IMR-90 (cell line): ENCODE measurements at regions not wholly inside any gene's neighbourhood (a gene's known extent, or its start where the extent isn't known, plus 50 kb on each side); places are given as distances from the start of the nearest gene placed in this dataset.

ENCODE experiments used
- ATAC-seq: fragments of 200-7000 bp; cut with Tn5 transposase; 2 replicates; pipeline ENCODE4 v1.9.1; 2020; ENCODE audit warnings: low read depth, mild to moderate bottlenecking, moderate library complexity
- BruUV-seq: library from RNA; stranded (reverse); fragments of 400-500 nt; replicated peaks from 2 replicates; lab custom pipeline; 2021; lab: Mats Ljungman, UMichigan
- CTCF ChIA-PET: fragments of 300-600 bp; formaldehyde crosslinking; extraction: SDS; loops from one replicate; lab custom pipeline; 2021; ENCODE audit warnings: antibody characterized with exemption; lab: Yijun Ruan, JAX
- POLR2A ChIA-PET: fragments of 300-600 bp; sonication (Branson Sonifier 250); formaldehyde crosslinking; loops from one replicate; lab custom pipeline; 2022; ENCODE audit warnings: antibody characterized with exemption; ENCODE audit not compliant: unreplicated experiment; lab: Charles Lee
- DNase-seq: peaks from one replicate; pipeline ENCODE4 v3.0.0; 2013
- H2AFZ ChIP-seq: replicated peaks from 2 replicates; pipeline ENCODE3; 2013; ENCODE audit warnings: low read length, mild to moderate bottlenecking; ENCODE audit not compliant: poor library complexity
- H2AK5ac ChIP-seq: 2 replicates; pipeline ENCODE4 v1.6.1; 2013; ENCODE audit warnings: low read depth, low read length, inconsistent platforms
- H2AK9ac ChIP-seq: replicated peaks from 2 replicates; pipeline ENCODE3; 2013; ENCODE audit warnings: mild to moderate bottlenecking, low read depth, low read length, moderate library complexity; ENCODE audit not compliant: poor library complexity
- H2BK120ac ChIP-seq: 2 replicates; pipeline ENCODE4 v1.6.1; 2013; ENCODE audit warnings: low read depth, low read length, inconsistent platforms
- H2BK15ac ChIP-seq: 3 replicates; pipeline ENCODE4 v1.6.1; 2013; ENCODE audit warnings: low read depth, low read length, inconsistent platforms
- H2BK20ac ChIP-seq: 2 replicates; pipeline ENCODE4 v1.6.1; 2013; ENCODE audit warnings: low read depth, mild to moderate bottlenecking, inconsistent platforms, low read length, moderate library complexity
- H2BK5ac ChIP-seq: 2 replicates; pipeline ENCODE4 v1.6.1; 2013; ENCODE audit warnings: mild to moderate bottlenecking, low read depth, low read length, inconsistent platforms; ENCODE audit not compliant: poor library complexity, severe bottlenecking
- H3K14ac ChIP-seq: replicated peaks from 2 replicates; pipeline ENCODE4 v1.6.1; 2013; ENCODE audit warnings: low read depth, low read length, inconsistent platforms
- H3K18ac ChIP-seq: 2 replicates; pipeline ENCODE4 v1.6.1; 2013; ENCODE audit warnings: low read depth, low read length, control low read depth
- H3K23ac ChIP-seq: 2 replicates; pipeline ENCODE4 v1.6.1; 2013; ENCODE audit warnings: low read depth, low read length, inconsistent platforms
- H3K27ac ChIP-seq: 2 replicates; pipeline ENCODE4 v1.5.1; 2013; ENCODE audit warnings: mild to moderate bottlenecking, control low read depth, low read length; ENCODE audit not compliant: insufficient read depth
- H3K27me3 ChIP-seq: 2 replicates; pipeline ENCODE4 v1.6.1; 2013; ENCODE audit warnings: low read length; ENCODE audit not compliant: control insufficient read depth, insufficient read depth
- H3K36me3 ChIP-seq: 2 replicates; pipeline ENCODE4 v1.6.1; 2013; ENCODE audit warnings: low read length, mixed read lengths; ENCODE audit not compliant: control insufficient read depth, insufficient read depth
- H3K4ac ChIP-seq: 2 replicates; pipeline ENCODE4 v1.6.1; 2013; ENCODE audit warnings: low read depth, low read length, inconsistent platforms
- H3K4me1 ChIP-seq: 2 replicates; pipeline ENCODE4 v1.6.1; 2013; ENCODE audit warnings: low read length, mixed read lengths; ENCODE audit not compliant: control insufficient read depth, insufficient read depth
- H3K4me2 ChIP-seq: 2 replicates; pipeline ENCODE4 v1.6.1; 2013; ENCODE audit warnings: low read depth, mild to moderate bottlenecking, control low read depth, low read length, moderate library complexity
- H3K4me3 ChIP-seq: 2 replicates; pipeline ENCODE4 v1.5.1; 2013; ENCODE audit warnings: low read depth, mild to moderate bottlenecking, control low read depth, low read length, moderate library complexity; ENCODE audit not compliant: insufficient read depth
- H3K56ac ChIP-seq: 2 replicates; pipeline ENCODE4 v1.6.1; 2013; ENCODE audit warnings: low read length, inconsistent platforms; ENCODE audit not compliant: insufficient read depth; ENCODE audit errors: extremely low read depth
- H3K79me1 ChIP-seq, 2 experiments: 2 replicates each; pipeline ENCODE4 v1.6.1; 2013; ENCODE audit warnings: low read length in 2 of 2, inconsistent platforms in 1 of 2, low read depth in 1 of 2
- H3K9ac ChIP-seq: 2 replicates; pipeline ENCODE4 v1.6.1; 2013; ENCODE audit warnings: low read depth, low read length, control low read depth
- H3K9me1 ChIP-seq: 2 replicates; pipeline ENCODE4 v1.6.1; 2013; ENCODE audit warnings: low read length, inconsistent platforms; ENCODE audit not compliant: insufficient read depth
- H3K9me3 ChIP-seq: 2 replicates; pipeline ENCODE4 v1.6.1; 2013; ENCODE audit warnings: low read length; ENCODE audit not compliant: control insufficient read depth, insufficient read depth
- H4K20me1 ChIP-seq: 2 replicates; pipeline ENCODE4 v1.6.1; 2013; ENCODE audit warnings: low read length, inconsistent platforms; ENCODE audit not compliant: insufficient read depth
- H4K5ac ChIP-seq: 2 replicates; pipeline ENCODE4 v1.6.1; 2013; ENCODE audit warnings: mild to moderate bottlenecking, low read depth, low read length, control low read depth
- H4K8ac ChIP-seq, 2 experiments: 2 replicates each; pipeline ENCODE4 v1.6.1; 2013; ENCODE audit warnings: low read depth in 2 of 2, low read length in 2 of 2, control low read depth in 1 of 2, inconsistent platforms in 1 of 2
- H4K91ac ChIP-seq: 2 replicates; pipeline ENCODE4 v1.6.1; 2013; ENCODE audit warnings: low read depth, low read length, inconsistent platforms; ENCODE audit not compliant: insufficient read depth
- BHLHE40 ChIP-seq: fragments of 150-350 bp; IDR thresholded peaks from 2 replicates; pipeline ENCODE4 v1.6.1; 2016; ENCODE audit warnings: mild to moderate bottlenecking, low read depth, low read length
- CEBPB ChIP-seq: IDR thresholded peaks from 2 replicates; pipeline ENCODE4 v1.6.1; 2012; ENCODE audit warnings: low read depth, low read length, improper control_type of control experiment
- CHD1 ChIP-seq: IDR thresholded peaks from 2 replicates; pipeline ENCODE4 v1.6.1; 2012; ENCODE audit warnings: low read depth, low read length, improper control_type of control experiment
- FOS ChIP-seq: fragments of 150-350 bp; IDR thresholded peaks from 2 replicates; pipeline ENCODE4 v1.6.1; 2016; ENCODE audit warnings: low read depth, low read length
- MAZ ChIP-seq: IDR thresholded peaks from 2 replicates; pipeline ENCODE4 v1.6.1; 2012; ENCODE audit warnings: low read depth, mild to moderate bottlenecking, low read length, improper control_type of control experiment, moderate library complexity, borderline replicate concordance
- NFE2L2 ChIP-seq: fragments of 150-350 bp; IDR thresholded peaks from 2 replicates; pipeline ENCODE4 v1.6.1; 2016; ENCODE audit warnings: low read depth, mild to moderate bottlenecking, low read length
- POLR2A ChIP-seq: IDR thresholded peaks from 2 replicates; pipeline ENCODE4 v1.6.1; 2012; ENCODE audit warnings: mild to moderate bottlenecking, low read depth, low read length
- RAD21 ChIP-seq: IDR thresholded peaks from 2 replicates; pipeline ENCODE4 v1.6.1; 2012; ENCODE audit warnings: low read length, improper control_type of control experiment
- RCOR1 ChIP-seq: IDR thresholded peaks from 2 replicates; pipeline ENCODE4 v1.6.1; 2012; ENCODE audit warnings: mild to moderate bottlenecking, low read length, improper control_type of control experiment; ENCODE audit not compliant: insufficient replicate concordance
- SMC3 ChIP-seq: fragments of 150-350 bp; IDR thresholded peaks from 2 replicates; pipeline ENCODE4 v1.6.1; 2016; ENCODE audit warnings: low read depth, mild to moderate bottlenecking, antibody characterized with exemption, low read length, moderate library complexity
- WGBS, 2 experiments: methylation state at CpG; one replicate each; pipeline versions ENCODE4 v1.1.5 to v1.1.7; 2013; ENCODE audit warnings: missing lambda C conversion rate in 2 of 2; ENCODE audit not compliant: insufficient read length in 1 of 2; ENCODE audit errors: extremely low coverage in 2 of 2; 5-methylcytosine and 5-hydroxymethylcytosine counted together
- dilution Hi-C: fragments of 300-500 bp; cut with HindIII; formaldehyde crosslinking; loops from one replicate; pipeline ENCODE4 v1.14.3; 2018; ENCODE audit warnings: low sequenced_read_pairs; ENCODE audit not compliant: unreplicated experiment
- in situ Hi-C: fragments of 300-500 bp; cut with MboI; formaldehyde crosslinking; loops from 3 replicates; pipeline ENCODE4 v1.14.3; 2019; ENCODE audit warnings: low sequenced_read_pairs, inconsistent platforms, mixed read lengths
- intact Hi-C: fragments of 100-400 bp; cut with micrococcal nuclease; formaldehyde crosslinking; loops from 2 replicates; pipeline ENCODE4 v1.10.0; 2022
- TF ChIP-seq, protein P1 (sequence below): conservative IDR thresholded peaks from 2 replicates; pipeline ENCODE4 v1.5.1; 2012; ENCODE audit warnings: mild to moderate bottlenecking, low read depth, low read length, improper control_type of control experiment
- TF ChIP-seq, protein P2 (sequence below): fragments of 150-350 bp; IDR thresholded peaks from 2 replicates; pipeline ENCODE4 v1.6.1; 2016; ENCODE audit warnings: low read depth, mild to moderate bottlenecking, low read length, moderate library complexity, borderline replicate concordance

GRCh38 chr6:92011681-92012245 is 1407.6 kb downstream of the EPHA7 start:
- no TSS peak for BruUV-seq
- H2BK120ac ChIP-seq, result no peak overlapping the region
- in situ Hi-C loops (no loop called here), intact Hi-C loops (no loop called here), dilution Hi-C loops (no loop called here)
- H2BK15ac ChIP-seq, result no peak overlapping the region
- ATAC-seq, result no peak
- H4K20me1 ChIP-seq, result no peaks in the 10 kb centered on the region
- no peak overlapping the region for H2AK9ac ChIP-seq
- ChIA-PET CTCF (no interaction called here), POLR2A (no interaction called here)
- no peaks in the 10 kb centered on the region for H3K4me1 ChIP-seq
- no peak overlapping the region for H3K4ac ChIP-seq
- no peak overlapping the region for H2AFZ ChIP-seq
- no peak overlapping the region for H3K14ac ChIP-seq
- 91% methylated on average over 17 of the region's 29 CpGs; no CpG with 5 or more reads in 1 of the 2 experiments for WGBS, 2 experiments
- H3K9me3 ChIP-seq, result peaks cover 4% of the 10 kb centered on the region; the same call in 1 of the 2 replicates
- no peak for DNase-seq
- H2BK20ac ChIP-seq, result no peak overlapping the region
- H3K4me2 ChIP-seq, result no peak overlapping the region
- H4K5ac ChIP-seq, result no peak overlapping the region
- no peak overlapping the region for H3K18ac ChIP-seq
- no peaks in the 10 kb centered on the region for H3K27me3 ChIP-seq
- H3K9ac ChIP-seq, result no peak overlapping the region
- H3K4me3 ChIP-seq, result no peak overlapping the region
- no peak overlapping the region for H4K91ac ChIP-seq
- no peak overlapping the region for H2AK5ac ChIP-seq
- TF ChIP-seq SMC3 (no peak), CHD1 (no peak), RAD21 (no peak), POLR2A (no peak), CEBPB (no peak), FOS (no peak), RCOR1 (no peak), MAZ (no peak), NFE2L2 (no peak), BHLHE40 (no peak)
- TF ChIP-seq, protein P1, sequence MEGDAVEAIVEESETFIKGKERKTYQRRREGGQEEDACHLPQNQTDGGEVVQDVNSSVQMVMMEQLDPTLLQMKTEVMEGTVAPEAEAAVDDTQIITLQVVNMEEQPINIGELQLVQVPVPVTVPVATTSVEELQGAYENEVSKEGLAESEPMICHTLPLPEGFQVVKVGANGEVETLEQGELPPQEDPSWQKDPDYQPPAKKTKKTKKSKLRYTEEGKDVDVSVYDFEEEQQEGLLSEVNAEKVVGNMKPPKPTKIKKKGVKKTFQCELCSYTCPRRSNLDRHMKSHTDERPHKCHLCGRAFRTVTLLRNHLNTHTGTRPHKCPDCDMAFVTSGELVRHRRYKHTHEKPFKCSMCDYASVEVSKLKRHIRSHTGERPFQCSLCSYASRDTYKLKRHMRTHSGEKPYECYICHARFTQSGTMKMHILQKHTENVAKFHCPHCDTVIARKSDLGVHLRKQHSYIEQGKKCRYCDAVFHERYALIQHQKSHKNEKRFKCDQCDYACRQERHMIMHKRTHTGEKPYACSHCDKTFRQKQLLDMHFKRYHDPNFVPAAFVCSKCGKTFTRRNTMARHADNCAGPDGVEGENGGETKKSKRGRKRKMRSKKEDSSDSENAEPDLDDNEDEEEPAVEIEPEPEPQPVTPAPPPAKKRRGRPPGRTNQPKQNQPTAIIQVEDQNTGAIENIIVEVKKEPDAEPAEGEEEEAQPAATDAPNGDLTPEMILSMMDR, result no peak
- TF ChIP-seq, protein P2, sequence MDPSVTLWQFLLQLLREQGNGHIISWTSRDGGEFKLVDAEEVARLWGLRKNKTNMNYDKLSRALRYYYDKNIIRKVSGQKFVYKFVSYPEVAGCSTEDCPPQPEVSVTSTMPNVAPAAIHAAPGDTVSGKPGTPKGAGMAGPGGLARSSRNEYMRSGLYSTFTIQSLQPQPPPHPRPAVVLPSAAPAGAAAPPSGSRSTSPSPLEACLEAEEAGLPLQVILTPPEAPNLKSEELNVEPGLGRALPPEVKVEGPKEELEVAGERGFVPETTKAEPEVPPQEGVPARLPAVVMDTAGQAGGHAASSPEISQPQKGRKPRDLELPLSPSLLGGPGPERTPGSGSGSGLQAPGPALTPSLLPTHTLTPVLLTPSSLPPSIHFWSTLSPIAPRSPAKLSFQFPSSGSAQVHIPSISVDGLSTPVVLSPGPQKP, result no peak
- H4K8ac ChIP-seq, result no peak overlapping the region
- H2BK5ac ChIP-seq, result no peak overlapping the region
- no peak overlapping the region for H3K27ac ChIP-seq
- no peaks in the 10 kb centered on the region for H3K9me1 ChIP-seq
- H3K36me3 ChIP-seq, result no peaks in the 10 kb centered on the region
- no peaks in the 10 kb centered on the region for H3K79me1 ChIP-seq
- no peak overlapping the region for H3K23ac ChIP-seq
- no peak overlapping the region for H3K56ac ChIP-seq
